ENCODE measurements at regions not wholly inside any gene's neighbourhood (a gene's known extent, or its start where the extent isn't known, plus 50 kb on each side); places are given as distances from the start of the nearest gene placed in this dataset.

GRCh38 chr7:106166651-106167342 lies 54.7 kb upstream of the SYPL1 start:
- DNase-seq (ENCODE audit: low read depth): peak; percentile 70

- peak; percentile 23 for DNase-seq (ENCODE audit: low read depth)
These were observed 53.2 kb upstream of the SYPL1 start for GRCh38 chr7:106165337-106165736.

GRCh38 chr7:106163257-106163656 lies 51.1 kb upstream of the SYPL1 start:
- DNase-seq (ENCODE audit: low read depth): no peak
